BJ (cell line): ENCODE measurements at regions not wholly inside any gene's neighbourhood (a gene's known extent, or its start where the extent isn't known, plus 50 kb on each side); places are given as distances from the start of the nearest gene placed in this dataset.

ENCODE experiments used
- CTCF ChIA-PET: fragments of 350-600 bp; formaldehyde crosslinking; extraction: SDS; loops from one replicate; lab custom pipeline; 2021; ENCODE audit warnings: antibody characterized with exemption, inconsistent platforms; lab: Yijun Ruan, JAX
- POLR2A ChIA-PET: fragments of 300-600 bp; sonication (Branson Sonifier 250); formaldehyde crosslinking; extraction: SDS; loops from one replicate; lab custom pipeline; 2021; ENCODE audit warnings: antibody characterized with exemption; lab: Charles Lee
- DNase-seq: peaks from one replicate; pipeline ENCODE4 v3.0.0-alpha.2; 2011; ENCODE audit warnings: low read depth
- H3K27me3 ChIP-seq: 2 replicates; pipeline ENCODE4 v1.6.0; 2011; ENCODE audit warnings: low read length; ENCODE audit not compliant: control insufficient read depth, insufficient read depth
- H3K36me3 ChIP-seq: 2 replicates; pipeline ENCODE4 v1.5.1; 2011; ENCODE audit warnings: low read length; ENCODE audit not compliant: control insufficient read depth, insufficient read depth
- H3K4me3 ChIP-seq: 2 replicates; pipeline ENCODE4 v1.5.1; 2011; ENCODE audit warnings: low read depth, mild to moderate bottlenecking, control low read depth, low read length
- CTCF ChIP-seq: IDR thresholded peaks from 2 replicates; pipeline ENCODE4 v1.5.1; 2011; ENCODE audit warnings: low read depth, mild to moderate bottlenecking, control low read depth, inconsistent platforms, low read length, moderate library complexity; ENCODE audit not compliant: insufficient read depth

GRCh38 chr14:49287004-49287403 is 299.2 kb downstream of the RPS29 start:
- DNase-seq = no peak
- CTCF ChIA-PET = no interaction called here
- H3K4me3 ChIP-seq = no peak overlapping the region

GRCh38 chr14:49286257-49286983 is 299.8 kb downstream of the RPS29 start:
- no peaks in the 10 kb centered on the region for H3K27me3 ChIP-seq
- H3K36me3 ChIP-seq = no peaks in the 10 kb centered on the region
- H3K4me3 ChIP-seq = no peak overlapping the region
- CTCF ChIA-PET = no interaction called here
- TF ChIP-seq CTCF = no peak
- POLR2A ChIA-PET = no interaction called here
- no peak for DNase-seq

More at GRCh38 chr14:49287004-49287403, 299.2 kb downstream of the RPS29 start:
- no peak for TF ChIP-seq CTCF
- no peaks in the 10 kb centered on the region for H3K27me3 ChIP-seq
- POLR2A ChIA-PET = no interaction called here
- no peaks in the 10 kb centered on the region for H3K36me3 ChIP-seq

GRCh38 chr14:49280566-49280965 is 305.6 kb downstream of the RPS29 start:
- TF ChIP-seq CTCF = no peak
- no peak overlapping the region for H3K4me3 ChIP-seq
- H3K36me3 ChIP-seq = no peaks in the 10 kb centered on the region
- CTCF ChIA-PET = no interaction called here
- H3K27me3 ChIP-seq = no peaks in the 10 kb centered on the region
- DNase-seq = no peak
- POLR2A ChIA-PET = no interaction called here

- Histone ChIP-seq H3K27me3 (no peaks in the 10 kb centered on the region), H3K4me3 (no peak overlapping the region), H3K36me3 (no peaks in the 10 kb centered on the region)
- TF ChIP-seq CTCF = no peak
- ChIA-PET POLR2A (no interaction called here), CTCF (interaction anchor here (0.6 kb wide), 1 partner anchor 118 kb away, joined by 3 read pairs; no protein-coding TSS in a partner anchor)
- no peak for DNase-seq
Observed at GRCh38 chr14:49250517-49250916, 335.7 kb downstream of the RPS29 start.

GRCh38 chr14:49250109-49250508 is 336.1 kb downstream of the RPS29 start:
- TF ChIP-seq CTCF = no peak
- Histone ChIP-seq H3K27me3 (no peaks in the 10 kb centered on the region), H3K4me3 (no peak overlapping the region), H3K36me3 (no peaks in the 10 kb centered on the region)
- no peak for DNase-seq
- POLR2A ChIA-PET = no interaction called here
- CTCF ChIA-PET = interaction anchor here (0.6 kb wide), 1 partner anchor 118 kb away, joined by 3 read pairs; no protein-coding TSS in a partner anchor
